ENCODE measurements at regions not wholly inside any gene's neighbourhood (a gene's known extent, or its start where the extent isn't known, plus 50 kb on each side); places are given as distances from the start of the nearest gene placed in this dataset.

- DNase-seq = no peak
- intact Hi-C loops (cut with DNase I, micrococcal nuclease) = no loop called here
- no peak for ATAC-seq
- POLR2A ChIA-PET = no interaction called here
- Mint-ChIP-seq H3K4me3 (no peak overlapping the region), H3K27ac (no peak overlapping the region), H3K36me3 (ENCODE audit: low read depth) (no peaks in the 10 kb centered on the region), H3K4me1 (no peaks in the 10 kb centered on the region), H3K9me3 (ENCODE audit: low read depth) (peaks cover 15% of the 10 kb centered on the region), H3K27me3 (no peaks in the 10 kb centered on the region)
- CTCF ChIA-PET = no interaction called here
Measured at GRCh38 chr2:51995293-51995692, 963.4 kb upstream of the NRXN1 start.

GRCh38 chr2:51994123-51994763 lies 962.3 kb upstream of the NRXN1 start:
- H3K4me1 Mint-ChIP-seq = no peaks in the 10 kb centered on the region
- H3K4me3 Mint-ChIP-seq = no peak overlapping the region
- ChIA-PET POLR2A (no interaction called here), CTCF (no interaction called here)
- intact Hi-C loops (cut with DNase I, micrococcal nuclease) = no loop called here
- H3K9me3 Mint-ChIP-seq (ENCODE audit: low read depth) = peaks cover 17% of the 10 kb centered on the region
- ATAC-seq (no peak), DNase-seq (no peak)
- H3K27ac Mint-ChIP-seq = no peak overlapping the region
- no peaks in the 10 kb centered on the region for H3K27me3 Mint-ChIP-seq
- no peaks in the 10 kb centered on the region for H3K36me3 Mint-ChIP-seq (ENCODE audit: low read depth)

GRCh38 chr2:51990684-51991083 lies 958.8 kb upstream of the NRXN1 start:
- CTCF ChIA-PET = no interaction called here
- Mint-ChIP-seq H3K9me3 (ENCODE audit: low read depth) (peaks cover 7% of the 10 kb centered on the region), H3K4me1 (no peaks in the 10 kb centered on the region), H3K27ac (no peak overlapping the region), H3K36me3 (ENCODE audit: low read depth) (no peaks in the 10 kb centered on the region), H3K27me3 (no peaks in the 10 kb centered on the region), H3K4me3 (no peak overlapping the region)
- ATAC-seq (no peak), DNase-seq (no peak)
- POLR2A ChIA-PET = no interaction called here
- intact Hi-C loops (cut with DNase I, micrococcal nuclease) = no loop called here

- CTCF ChIA-PET = interaction anchor here (1.1 kb wide), 1 partner anchor 12 kb away, joined by 3 read pairs; no protein-coding TSS in a partner anchor
- no peak overlapping the region for H3K27ac Mint-ChIP-seq
- POLR2A ChIA-PET = no interaction called here
- DNase-seq (no peak), ATAC-seq (no peak)
- H3K4me3 Mint-ChIP-seq = no peak overlapping the region
- H3K4me1 Mint-ChIP-seq = no peaks in the 10 kb centered on the region
- peaks cover 4% of the 10 kb centered on the region for H3K9me3 Mint-ChIP-seq (ENCODE audit: low read depth)
- H3K36me3 Mint-ChIP-seq (ENCODE audit: low read depth) = no peaks in the 10 kb centered on the region
- intact Hi-C loops (cut with DNase I, micrococcal nuclease) = no loop called here
- no peaks in the 10 kb centered on the region for H3K27me3 Mint-ChIP-seq
Measured at GRCh38 chr2:51986101-51986500, 954.2 kb upstream of the NRXN1 start.

- H3K27ac Mint-ChIP-seq = no peak overlapping the region
- ChIA-PET CTCF (interaction anchor here (0.6 kb wide), 1 partner anchor 1465 kb away, joined by 3 read pairs; no protein-coding TSS in a partner anchor), POLR2A (no interaction called here)
- no peaks in the 10 kb centered on the region for H3K27me3 Mint-ChIP-seq
- no peaks in the 10 kb centered on the region for H3K4me1 Mint-ChIP-seq
- H3K36me3 Mint-ChIP-seq (ENCODE audit: low read depth) = no peaks in the 10 kb centered on the region
- no peak for DNase-seq
- no peak for ATAC-seq
- intact Hi-C loops (cut with DNase I, micrococcal nuclease) = no loop called here
- H3K9me3 Mint-ChIP-seq (ENCODE audit: low read depth) = peaks cover 2% of the 10 kb centered on the region
- no peak overlapping the region for H3K4me3 Mint-ChIP-seq
Measured at GRCh38 chr2:51981783-51982182, 949.9 kb upstream of the NRXN1 start.

- Mint-ChIP-seq H3K36me3 (ENCODE audit: low read depth) (no peaks in the 10 kb centered on the region), H3K4me1 (no peaks in the 10 kb centered on the region), H3K9me3 (ENCODE audit: low read depth) (no peaks in the 10 kb centered on the region), H3K27ac (no peak overlapping the region), H3K27me3 (no peaks in the 10 kb centered on the region), H3K4me3 (no peak overlapping the region)
- CTCF ChIA-PET = no interaction called here
- POLR2A ChIA-PET = no interaction called here
- intact Hi-C loops (cut with DNase I, micrococcal nuclease) = no loop called here
- ATAC-seq = no peak
- DNase-seq = no peak
Measured at GRCh38 chr2:51976623-51977022, 944.7 kb upstream of the NRXN1 start.

- Mint-ChIP-seq H3K36me3 (ENCODE audit: low read depth) (no peaks in the 10 kb centered on the region), H3K4me1 (no peaks in the 10 kb centered on the region), H3K27me3 (no peaks in the 10 kb centered on the region), H3K4me3 (no peak overlapping the region), H3K9me3 (ENCODE audit: low read depth) (peaks cover 7% of the 10 kb centered on the region), H3K27ac (no peak overlapping the region)
- POLR2A ChIA-PET = no interaction called here
- intact Hi-C loops (cut with DNase I, micrococcal nuclease) = no loop called here
- DNase-seq = no peak
- ATAC-seq = no peak
- CTCF ChIA-PET = no interaction called here
Measured at GRCh38 chr2:51971136-51971535, 939.2 kb upstream of the NRXN1 start.

- no peak for DNase-seq
- intact Hi-C loops (cut with DNase I, micrococcal nuclease) = no loop called here
- peaks cover 7% of the 10 kb centered on the region for H3K9me3 Mint-ChIP-seq (ENCODE audit: low read depth)
- ChIA-PET CTCF (no interaction called here), POLR2A (no interaction called here)
- no peaks in the 10 kb centered on the region for H3K36me3 Mint-ChIP-seq (ENCODE audit: low read depth)
- ATAC-seq = no peak
- no peak overlapping the region for H3K27ac Mint-ChIP-seq
- H3K4me3 Mint-ChIP-seq = no peak overlapping the region
- H3K4me1 Mint-ChIP-seq = no peaks in the 10 kb centered on the region
- no peaks in the 10 kb centered on the region for H3K27me3 Mint-ChIP-seq
Measured at GRCh38 chr2:51969347-51969746, 937.4 kb upstream of the NRXN1 start.

- no peaks in the 10 kb centered on the region for H3K27me3 Mint-ChIP-seq
- ChIA-PET CTCF (no interaction called here), POLR2A (no interaction called here)
- H3K4me3 Mint-ChIP-seq = no peak overlapping the region
- H3K36me3 Mint-ChIP-seq (ENCODE audit: low read depth) = no peaks in the 10 kb centered on the region
- H3K9me3 Mint-ChIP-seq (ENCODE audit: low read depth) = peaks cover 6% of the 10 kb centered on the region
- DNase-seq = no peak
- no peaks in the 10 kb centered on the region for H3K4me1 Mint-ChIP-seq
- no peak overlapping the region for H3K27ac Mint-ChIP-seq
- ATAC-seq = no peak
- intact Hi-C loops (cut with DNase I, micrococcal nuclease) = no loop called here
Measured at GRCh38 chr2:51960841-51961335, 929.0 kb upstream of the NRXN1 start.

GRCh38 chr2:51960281-51960680 lies 928.3 kb upstream of the NRXN1 start:
- CTCF ChIA-PET = no interaction called here
- H3K9me3 Mint-ChIP-seq (ENCODE audit: low read depth) = peaks cover 6% of the 10 kb centered on the region
- H3K27ac Mint-ChIP-seq = no peak overlapping the region
- no peaks in the 10 kb centered on the region for H3K27me3 Mint-ChIP-seq
- H3K36me3 Mint-ChIP-seq (ENCODE audit: low read depth) = no peaks in the 10 kb centered on the region
- no peak for ATAC-seq
- intact Hi-C loops (cut with DNase I, micrococcal nuclease) = no loop called here
- no peaks in the 10 kb centered on the region for H3K4me1 Mint-ChIP-seq
- POLR2A ChIA-PET = no interaction called here
- no peak for DNase-seq
- H3K4me3 Mint-ChIP-seq = no peak overlapping the region

- Mint-ChIP-seq H3K9me3 (ENCODE audit: low read depth) (peaks cover 6% of the 10 kb centered on the region), H3K4me1 (no peaks in the 10 kb centered on the region), H3K36me3 (ENCODE audit: low read depth) (no peaks in the 10 kb centered on the region), H3K4me3 (no peak overlapping the region), H3K27ac (no peak overlapping the region), H3K27me3 (no peaks in the 10 kb centered on the region)
- ATAC-seq (no peak), DNase-seq (no peak)
- CTCF ChIA-PET = no interaction called here
- POLR2A ChIA-PET = no interaction called here
- intact Hi-C loops (cut with DNase I, micrococcal nuclease) = no loop called here
Measured at GRCh38 chr2:51959696-51960095, 927.8 kb upstream of the NRXN1 start.

- intact Hi-C loops (cut with DNase I, micrococcal nuclease) = no loop called here
- Mint-ChIP-seq H3K9me3 (ENCODE audit: low read depth) (peaks cover 21% of the 10 kb centered on the region), H3K4me3 (no peak overlapping the region), H3K36me3 (ENCODE audit: low read depth) (no peaks in the 10 kb centered on the region), H3K27me3 (no peaks in the 10 kb centered on the region), H3K27ac (no peak overlapping the region), H3K4me1 (no peaks in the 10 kb centered on the region)
- DNase-seq (no peak), ATAC-seq (no peak)
- POLR2A ChIA-PET = no interaction called here
- CTCF ChIA-PET = no interaction called here
Measured at GRCh38 chr2:51953931-51954330, 922.0 kb upstream of the NRXN1 start.

GRCh38 chr2:51921076-51921475 lies 889.1 kb upstream of the NRXN1 start:
- Mint-ChIP-seq H3K27me3 (no peaks in the 10 kb centered on the region), H3K4me3 (no peak overlapping the region)

More at GRCh38 chr2:51921076-51921475, 889.1 kb upstream of the NRXN1 start:
- ChIA-PET CTCF (interaction anchor here (0.8 kb wide), 1 partner anchor 16 kb away, joined by 4 read pairs; no protein-coding TSS in a partner anchor), POLR2A (no interaction called here)
- Mint-ChIP-seq H3K4me1 (no peaks in the 10 kb centered on the region), H3K27ac (no peak overlapping the region), H3K36me3 (ENCODE audit: low read depth) (no peaks in the 10 kb centered on the region), H3K9me3 (ENCODE audit: low read depth) (peaks cover 9% of the 10 kb centered on the region)
- no peak for DNase-seq
- no peak for ATAC-seq
- intact Hi-C loops (cut with DNase I, micrococcal nuclease) = no loop called here

Data from activated CD4-positive, alpha-beta T cell treated with anti-CD3 and anti-CD28 coated beads for 36 hours (primary cell).